HCT116 (cell line): ENCODE measurements at regions not wholly inside any gene's neighbourhood (a gene's known extent, or its start where the extent isn't known, plus 50 kb on each side); places are given as distances from the start of the nearest gene placed in this dataset.

ENCODE experiments used
- ATAC-seq: fragments of 200-7000 bp; cut with Tn5 transposase; 2 replicates; pipeline ENCODE4 v1.9.1; 2020; ENCODE audit warnings: mild to moderate bottlenecking, moderate library complexity
- BruUV-seq: library from RNA; stranded (reverse); fragments of 400-500 nt; replicated peaks from 2 replicates; lab custom pipeline; 2021; lab: Mats Ljungman, UMichigan
- CTCF ChIA-PET: fragments of 300-600 bp; sonication (Branson Sonifier 250); formaldehyde crosslinking; loops from one replicate; lab custom pipeline; 2021; ENCODE audit warnings: antibody characterized with exemption; lab: Charles Lee
- POLR2A ChIA-PET: fragments of 300-600, 350-600 bp; sonication (Branson Sonifier 250); formaldehyde crosslinking; loops from one replicate; lab custom pipeline; 2021; ENCODE audit warnings: antibody characterized with exemption; lab: Charles Lee
- RAD21 ChIA-PET, 2 experiments: fragments of 300-600 bp; sonication (Branson Sonifier 250); formaldehyde crosslinking; loops; one replicate each; lab custom pipeline; 2023; ENCODE audit warnings: low total read pairs in 2 of 2; ENCODE audit not compliant: uncharacterized antibody in 2 of 2, unreplicated experiment in 2 of 2, low non-redundant PET in 1 of 2; lab: Charles Lee
- DNase-seq: peaks from one replicate; pipeline ENCODE4 v3.0.0-alpha.2; 2010; ENCODE audit warnings: low read depth, low spot score
- H2AFZ ChIP-seq: fragments of 200-600 bp; shearing (Covaris generic), sonication (generic); 2 replicates; pipeline ENCODE4 v1.6.1; 2017; ENCODE audit warnings: low read depth, mixed run types, mixed read lengths, antibody characterized with exemption, low read length; ENCODE audit not compliant: poor library complexity, severe bottlenecking
- H3K27ac ChIP-seq: 2 replicates; pipeline ENCODE4 v1.5.1; 2012; ENCODE audit warnings: low read depth, low read length
- H3K27me3 ChIP-seq: fragments of 200-600 bp; sonication (generic); 2 replicates; pipeline ENCODE4 v1.6.1; 2016; ENCODE audit warnings: mixed run types, low read length, mixed read lengths; ENCODE audit not compliant: insufficient read depth
- H3K36me3 ChIP-seq, 2 experiments: fragments of 200-500 bp in 1 of 2; fragments of 200-600 bp in 1 of 2; sonication (Bioruptor generic) in 1 of 2; sonication (generic) in 1 of 2; 2 replicates each; pipeline versions ENCODE4 v1.5.1 to v1.6.1; 2014 to 2016; ENCODE audit warnings: low read length in 2 of 2, inconsistent platforms in 1 of 2, mixed read lengths in 1 of 2, mixed run types in 1 of 2; ENCODE audit not compliant: insufficient read depth in 2 of 2, control insufficient read depth in 1 of 2
- H3K4me1 ChIP-seq, 2 experiments: fragments of 200-600 bp in 1 of 2; sonication (generic) in 1 of 2; 2 replicates each; pipeline versions ENCODE4 v1.5.1 to v1.6.1; 2012 to 2017; ENCODE audit warnings: low read length in 2 of 2, inconsistent platforms in 1 of 2, mild to moderate bottlenecking in 1 of 2, mixed read lengths in 1 of 2, mixed run types in 1 of 2, moderate library complexity in 1 of 2; ENCODE audit not compliant: insufficient read depth in 2 of 2, control insufficient read depth in 1 of 2
- H3K4me2 ChIP-seq: fragments of 200-600 bp; sonication (generic); 2 replicates; pipeline ENCODE4 v1.6.1; 2017; ENCODE audit warnings: mixed run types, low read length, mixed read lengths
- H3K4me3 ChIP-seq, 2 experiments: fragments of 200-600 bp in 1 of 2; sonication (generic) in 1 of 2; replicated peaks in 1 of 2; 2 replicates each; pipeline ENCODE4 v1.5.1; 2011 to 2016; ENCODE audit warnings: low read length in 2 of 2, control low read depth in 1 of 2, low read depth in 1 of 2, mild to moderate bottlenecking in 1 of 2, mixed read lengths in 1 of 2, mixed run types in 1 of 2
- H3K79me2 ChIP-seq: fragments of 200-600 bp; sonication (generic); 2 replicates; pipeline ENCODE4 v1.6.1; 2017; ENCODE audit warnings: mild to moderate bottlenecking, mixed run types, low read length, moderate library complexity, mixed read lengths; ENCODE audit not compliant: insufficient read depth
- H3K9ac ChIP-seq: fragments of 200-600 bp; sonication (generic); 2 replicates; pipeline ENCODE4 v1.6.1; 2016; ENCODE audit warnings: low read length, mixed read lengths
- H3K9me2 ChIP-seq: fragments of 200-600 bp; sonication (generic), shearing (Covaris generic); 2 replicates; pipeline ENCODE4 v1.6.1; 2017; ENCODE audit warnings: mixed run types, mild to moderate bottlenecking, moderate library complexity; ENCODE audit not compliant: insufficient read depth
- H3K9me3 ChIP-seq, 2 experiments: fragments of 200-500 bp in 1 of 2; fragments of 200-600 bp in 1 of 2; sonication (Bioruptor generic) in 1 of 2; sonication (generic) in 1 of 2; 2 replicates each; pipeline ENCODE4 v1.6.1; 2014 to 2017; ENCODE audit warnings: low read length in 2 of 2, mixed read lengths in 2 of 2, inconsistent platforms in 1 of 2, low read depth in 1 of 2, mild to moderate bottlenecking in 1 of 2, mixed run types in 1 of 2, moderate library complexity in 1 of 2; ENCODE audit not compliant: control insufficient read depth in 1 of 2, insufficient read depth in 1 of 2
- H4K20me1 ChIP-seq: fragments of 200-600 bp; sonication (generic), shearing (Covaris generic); 2 replicates; pipeline ENCODE4 v1.6.1; 2017; ENCODE audit warnings: mixed run types, mild to moderate bottlenecking, moderate library complexity; ENCODE audit not compliant: insufficient read depth
- CEBPB ChIP-seq: IDR thresholded peaks from 2 replicates; pipeline ENCODE4 v1.6.1; 2012; ENCODE audit warnings: low read depth
- ELF1 ChIP-seq: IDR thresholded peaks from 2 replicates; pipeline ENCODE4 v1.6.1; 2012; ENCODE audit warnings: low read depth, borderline replicate concordance
- EZH2 ChIP-seq: fragments of 200-600 bp; sonication (generic); IDR thresholded peaks from 2 replicates; pipeline ENCODE4 v1.6.1; 2017; ENCODE audit warnings: antibody characterized with exemption, mixed run types
- EZH2phosphoT487 ChIP-seq: fragments of 200-600 bp; IDR thresholded peaks from 2 replicates; pipeline ENCODE4 v1.6.1; 2018; ENCODE audit warnings: antibody characterized with exemption, borderline replicate concordance
- POLR2AphosphoS5 ChIP-seq: IDR thresholded peaks from 2 replicates; pipeline ENCODE4 v1.6.1; 2011; ENCODE audit warnings: mild to moderate bottlenecking, low read depth, low read length, moderate library complexity
- RAD21 ChIP-seq: IDR thresholded peaks from 2 replicates; pipeline ENCODE4 v1.6.1; 2012; ENCODE audit warnings: low read depth, mild to moderate bottlenecking
- SP1 ChIP-seq: IDR thresholded peaks from 2 replicates; pipeline ENCODE4 v1.6.1; 2012; ENCODE audit warnings: low read depth
- TCF7L2 ChIP-seq: IDR thresholded peaks from 2 replicates; pipeline ENCODE4 v1.7.0; 2011; ENCODE audit warnings: borderline replicate concordance, inconsistent platforms; ENCODE audit not compliant: insufficient read depth, insufficient read length; ENCODE audit errors: extremely low read depth
- ZNF274 ChIP-seq: fragments of 200-500 bp; sonication (Bioruptor generic); IDR thresholded peaks from 2 replicates; pipeline ENCODE4 v1.6.1; 2014; ENCODE audit warnings: mild to moderate bottlenecking, low read depth, low read length, inconsistent platforms
- intact Hi-C: fragments of 100-400 bp; cut with micrococcal nuclease; formaldehyde crosslinking; loops from 2 replicates; pipeline ENCODE4 v1.10.0; 2022
- TF ChIP-seq, protein P1 (sequence below): IDR thresholded peaks from 2 replicates; pipeline ENCODE4 v1.6.1; 2012
- TF ChIP-seq, protein P2 (sequence below): IDR thresholded peaks from 2 replicates; pipeline ENCODE4 v1.6.1; 2011; ENCODE audit warnings: mild to moderate bottlenecking, low read length, moderate library complexity; ENCODE audit not compliant: insufficient replicate concordance; ENCODE audit errors: extremely low read depth
- TF ChIP-seq, protein P3 (sequence below), 3 experiments: fragments of 200-600 bp in 1 of 3; sonication (generic) in 1 of 3; IDR thresholded peaks in 2 of 3; conservative IDR thresholded peaks in 1 of 3; 2 replicates each; pipeline ENCODE4 v1.5.1; 2012 to 2017; ENCODE audit warnings: low read depth in 2 of 3, low read length in 2 of 3, antibody characterized with exemption in 1 of 3, borderline replicate concordance in 1 of 3, control low read depth in 1 of 3, mild to moderate bottlenecking in 1 of 3, mixed read lengths in 1 of 3, mixed run types in 1 of 3, moderate library complexity in 1 of 3; ENCODE audit not compliant: insufficient read depth in 1 of 3
- TF ChIP-seq, protein P4 (sequence below): IDR thresholded peaks from 2 replicates; pipeline ENCODE4 v1.6.1; 2012

DNA sequence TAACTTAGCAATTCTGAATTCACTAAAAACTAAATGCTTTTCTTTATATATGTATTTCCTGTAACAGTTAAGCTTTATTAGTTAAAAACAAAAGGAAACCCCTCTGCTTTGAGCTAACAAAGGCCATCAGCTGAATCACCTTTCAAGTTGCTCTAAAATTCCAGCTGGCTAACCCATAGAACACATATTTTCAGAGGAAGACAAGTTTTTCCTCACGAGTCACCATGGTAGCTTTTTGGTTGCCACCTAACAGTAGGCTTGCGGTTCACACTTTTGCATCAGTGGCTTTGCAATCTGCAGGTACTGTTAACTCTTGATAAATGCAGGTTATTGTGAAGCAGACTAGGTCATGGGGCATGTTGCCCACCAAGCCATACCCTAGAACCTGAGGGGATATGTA lies 57.6 kb upstream of the IRX5 start:
- POLR2A ChIA-PET: no interaction called here
- RAD21 ChIA-PET: no interaction called here
- Histone ChIP-seq H3K9me3 (no peaks in the 10 kb centered on the region), H3K4me3 (no peak overlapping the region), H4K20me1 (no peaks in the 10 kb centered on the region), H3K4me1 (no peaks in the 10 kb centered on the region), H3K27me3 (no peaks in the 10 kb centered on the region), H3K9ac (no peak overlapping the region), H3K9me2 (no peaks in the 10 kb centered on the region), H3K27ac (no peak overlapping the region), H3K36me3 (no peaks in the 10 kb centered on the region), H2AFZ (no peak overlapping the region), H3K4me2 (no peak overlapping the region), H3K79me2 (no peaks in the 10 kb centered on the region)
- TF ChIP-seq SP1 (no peak), RAD21 (no peak), ZNF274 (no peak), POLR2AphosphoS5 (no peak), CEBPB (no peak), EZH2phosphoT487 (no peak), TCF7L2 (no peak), EZH2 (no peak), ELF1 (no peak)
- TF ChIP-seq, protein P1, sequence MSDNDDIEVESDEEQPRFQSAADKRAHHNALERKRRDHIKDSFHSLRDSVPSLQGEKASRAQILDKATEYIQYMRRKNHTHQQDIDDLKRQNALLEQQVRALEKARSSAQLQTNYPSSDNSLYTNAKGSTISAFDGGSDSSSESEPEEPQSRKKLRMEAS: no peak
- TF ChIP-seq, protein P2, sequence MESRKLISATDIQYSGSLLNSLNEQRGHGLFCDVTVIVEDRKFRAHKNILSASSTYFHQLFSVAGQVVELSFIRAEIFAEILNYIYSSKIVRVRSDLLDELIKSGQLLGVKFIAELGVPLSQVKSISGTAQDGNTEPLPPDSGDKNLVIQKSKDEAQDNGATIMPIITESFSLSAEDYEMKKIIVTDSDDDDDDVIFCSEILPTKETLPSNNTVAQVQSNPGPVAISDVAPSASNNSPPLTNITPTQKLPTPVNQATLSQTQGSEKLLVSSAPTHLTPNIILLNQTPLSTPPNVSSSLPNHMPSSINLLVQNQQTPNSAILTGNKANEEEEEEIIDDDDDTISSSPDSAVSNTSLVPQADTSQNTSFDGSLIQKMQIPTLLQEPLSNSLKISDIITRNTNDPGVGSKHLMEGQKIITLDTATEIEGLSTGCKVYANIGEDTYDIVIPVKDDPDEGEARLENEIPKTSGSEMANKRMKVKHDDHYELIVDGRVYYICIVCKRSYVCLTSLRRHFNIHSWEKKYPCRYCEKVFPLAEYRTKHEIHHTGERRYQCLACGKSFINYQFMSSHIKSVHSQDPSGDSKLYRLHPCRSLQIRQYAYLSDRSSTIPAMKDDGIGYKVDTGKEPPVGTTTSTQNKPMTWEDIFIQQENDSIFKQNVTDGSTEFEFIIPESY: no peak
- TF ChIP-seq, protein P3, sequence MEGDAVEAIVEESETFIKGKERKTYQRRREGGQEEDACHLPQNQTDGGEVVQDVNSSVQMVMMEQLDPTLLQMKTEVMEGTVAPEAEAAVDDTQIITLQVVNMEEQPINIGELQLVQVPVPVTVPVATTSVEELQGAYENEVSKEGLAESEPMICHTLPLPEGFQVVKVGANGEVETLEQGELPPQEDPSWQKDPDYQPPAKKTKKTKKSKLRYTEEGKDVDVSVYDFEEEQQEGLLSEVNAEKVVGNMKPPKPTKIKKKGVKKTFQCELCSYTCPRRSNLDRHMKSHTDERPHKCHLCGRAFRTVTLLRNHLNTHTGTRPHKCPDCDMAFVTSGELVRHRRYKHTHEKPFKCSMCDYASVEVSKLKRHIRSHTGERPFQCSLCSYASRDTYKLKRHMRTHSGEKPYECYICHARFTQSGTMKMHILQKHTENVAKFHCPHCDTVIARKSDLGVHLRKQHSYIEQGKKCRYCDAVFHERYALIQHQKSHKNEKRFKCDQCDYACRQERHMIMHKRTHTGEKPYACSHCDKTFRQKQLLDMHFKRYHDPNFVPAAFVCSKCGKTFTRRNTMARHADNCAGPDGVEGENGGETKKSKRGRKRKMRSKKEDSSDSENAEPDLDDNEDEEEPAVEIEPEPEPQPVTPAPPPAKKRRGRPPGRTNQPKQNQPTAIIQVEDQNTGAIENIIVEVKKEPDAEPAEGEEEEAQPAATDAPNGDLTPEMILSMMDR (IDR thresholded peaks at IDR 0.05 in 2 of 3, conservative IDR thresholded peaks at IDR 0.05 in 1 of 3; ENCODE audit: borderline replicate concordance in 1 of 3, insufficient read depth in 1 of 3, low read depth in 2 of 3, low read length in 2 of 3): no peak
- TF ChIP-seq, protein P4, sequence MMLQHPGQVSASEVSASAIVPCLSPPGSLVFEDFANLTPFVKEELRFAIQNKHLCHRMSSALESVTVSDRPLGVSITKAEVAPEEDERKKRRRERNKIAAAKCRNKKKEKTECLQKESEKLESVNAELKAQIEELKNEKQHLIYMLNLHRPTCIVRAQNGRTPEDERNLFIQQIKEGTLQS: no peak
- CTCF ChIA-PET: no interaction called here
- DNase-seq (no peak), ATAC-seq (no peak)
- intact Hi-C loops: no loop called here
- BruUV-seq: no TSS peak
